HPDE6-E6E7 (cell line): ENCODE measurements at regions not wholly inside any gene's neighbourhood (a gene's known extent, or its start where the extent isn't known, plus 50 kb on each side); places are given as distances from the start of the nearest gene placed in this dataset.

Experiments used
- DNase-seq: peaks from one replicate; pipeline ENCODE4 v3.0.0; 2011; ENCODE audit warnings: missing footprints; ENCODE audit errors: extremely low spot score

- DNase-seq: no peak
These were observed 205.6 kb downstream of the TMEM182 start for GRCh38 chr2:102967451-102967850.

GRCh38 chr2:102968375-102968774, 206.5 kb downstream of the TMEM182 start:
- no peak for DNase-seq

- DNase-seq: no peak
These were observed 209.9 kb downstream of the TMEM182 start for GRCh38 chr2:102971701-102972100.

DNA sequence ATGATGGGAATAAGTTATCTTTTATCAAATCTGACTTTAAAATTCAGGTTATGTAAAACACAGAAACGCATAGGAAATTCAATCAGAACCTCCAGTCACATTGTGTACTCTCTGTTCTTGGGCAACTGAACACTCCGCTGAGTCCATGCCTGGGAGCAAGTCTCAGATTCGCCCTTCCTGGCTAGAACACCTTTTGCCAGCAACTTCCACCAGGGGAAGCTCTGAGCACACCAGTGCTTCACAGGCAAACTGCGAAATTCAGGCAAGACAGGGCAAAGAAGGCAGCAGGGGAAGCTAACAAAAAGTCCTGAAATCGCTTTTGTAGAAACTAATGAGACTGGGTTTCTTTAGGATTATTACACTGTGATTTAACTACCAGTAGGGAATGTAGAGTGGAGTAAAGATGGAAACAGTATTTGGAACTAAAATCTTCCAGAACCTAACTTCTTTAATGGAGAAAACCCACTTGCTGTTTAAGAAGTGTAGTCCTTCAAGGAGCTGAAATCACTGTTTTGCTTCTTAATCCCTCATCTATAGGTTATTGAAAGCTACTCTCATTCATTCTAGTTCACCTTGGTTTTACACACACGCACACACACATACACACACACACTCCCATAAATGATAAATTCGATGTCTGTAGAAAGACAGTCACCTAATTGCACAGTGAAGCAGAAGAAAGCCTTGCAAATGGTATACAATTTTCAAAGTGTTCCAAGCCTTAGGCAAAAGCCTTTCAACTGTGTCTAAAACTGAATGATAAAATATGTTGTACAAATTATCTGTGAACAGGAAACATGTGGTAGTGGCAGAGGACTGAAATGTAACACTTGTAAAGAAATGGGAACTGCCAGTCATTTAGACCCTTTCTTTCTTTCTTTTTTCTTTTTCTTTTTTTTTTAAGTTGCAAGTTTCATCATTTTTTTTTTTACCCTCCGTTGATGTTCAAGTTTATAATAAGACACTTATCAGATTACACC, 214.5 kb downstream of the TMEM182 start:
- DNase-seq: peak; percentile 50

DNA sequence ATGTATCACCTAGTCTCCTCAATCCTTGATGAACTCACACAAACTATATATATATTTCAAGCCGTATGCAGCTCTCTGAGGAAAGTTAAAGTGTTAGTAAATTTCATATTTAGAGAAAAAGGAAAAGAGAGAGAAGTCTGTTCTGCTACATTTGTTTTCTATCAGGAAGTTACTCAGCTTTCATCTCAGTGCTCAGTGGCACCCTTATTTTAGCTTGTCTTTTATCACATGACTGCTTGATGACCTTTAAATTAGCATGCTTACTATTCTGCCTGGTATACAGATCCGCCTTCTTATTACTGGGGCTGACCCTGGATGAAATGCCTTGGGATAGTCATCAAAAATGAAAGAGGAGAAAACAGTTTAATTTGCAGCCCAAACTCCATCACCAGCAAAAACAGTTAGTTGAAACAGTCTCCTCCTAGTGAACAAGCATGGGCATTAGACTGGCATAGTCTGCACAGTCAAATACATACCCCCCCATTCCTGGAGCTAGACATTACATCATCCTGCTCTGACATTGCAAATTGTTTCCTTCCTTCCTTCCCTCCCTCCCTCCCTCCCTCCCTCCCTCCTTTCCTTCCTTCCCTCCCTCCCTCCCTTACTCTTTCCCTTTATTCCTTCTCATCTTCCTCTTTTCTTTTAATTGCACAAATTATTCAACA, 215.7 kb downstream of the TMEM182 start:
- no peak for DNase-seq

DNA sequence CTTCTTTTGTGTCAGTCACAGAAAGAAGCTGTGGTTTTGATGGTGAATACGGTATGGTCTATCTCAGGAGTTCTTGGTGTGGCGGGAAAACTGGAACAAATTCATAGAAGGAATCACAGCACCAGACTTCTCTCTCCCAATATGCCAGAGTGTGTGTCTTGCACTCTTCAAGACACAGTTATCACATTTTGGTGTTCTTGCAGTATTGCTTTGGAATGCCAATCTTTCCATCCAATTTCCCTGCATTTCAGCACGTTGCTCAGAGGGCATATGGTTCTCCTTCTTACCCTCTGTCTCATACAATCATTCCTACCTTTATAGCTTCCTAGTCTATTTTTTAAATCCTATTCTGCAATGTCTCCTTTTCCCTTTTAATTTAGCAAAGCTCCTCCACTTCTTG, 216.3 kb downstream of the TMEM182 start:
- DNase-seq: no peak

- DNase-seq: no peak
These were observed 217.6 kb downstream of the TMEM182 start for GRCh38 chr2:102979429-102979828.

- DNase-seq: no peak
These were observed 222.0 kb downstream of the TMEM182 start for GRCh38 chr2:102983786-102984185.

DNA sequence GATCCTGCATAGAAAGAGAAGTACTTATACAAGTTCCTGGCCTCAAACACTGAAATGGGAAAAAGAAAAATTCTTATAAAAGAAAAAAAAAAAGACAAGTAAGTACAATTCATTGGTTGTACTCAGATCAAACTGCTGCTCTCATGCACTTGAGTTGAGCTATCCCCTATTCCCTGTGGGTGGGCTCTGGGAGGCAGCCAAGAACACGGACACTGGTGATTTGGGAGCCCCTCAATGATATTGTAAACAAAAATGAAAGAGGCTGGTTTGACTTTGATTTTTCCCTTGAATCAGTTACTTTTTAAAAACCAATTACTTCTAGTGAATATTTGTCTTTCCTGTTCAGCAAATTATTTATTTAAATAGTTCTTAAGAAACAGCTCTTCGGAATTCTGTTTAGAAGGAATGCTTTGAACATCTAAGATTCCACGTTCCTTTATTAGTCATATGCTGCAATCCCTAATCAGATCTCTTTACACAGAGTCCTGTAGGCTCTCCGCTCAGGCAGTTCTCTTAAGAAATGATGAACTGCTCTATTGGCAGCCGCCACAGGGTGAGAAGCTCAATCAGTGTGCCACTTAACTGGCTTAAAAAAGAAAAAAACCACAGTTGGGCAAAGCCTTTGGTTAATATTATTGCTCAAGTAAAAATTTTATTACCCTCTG, 225.1 kb downstream of the TMEM182 start:
- DNase-seq: no peak

DNA sequence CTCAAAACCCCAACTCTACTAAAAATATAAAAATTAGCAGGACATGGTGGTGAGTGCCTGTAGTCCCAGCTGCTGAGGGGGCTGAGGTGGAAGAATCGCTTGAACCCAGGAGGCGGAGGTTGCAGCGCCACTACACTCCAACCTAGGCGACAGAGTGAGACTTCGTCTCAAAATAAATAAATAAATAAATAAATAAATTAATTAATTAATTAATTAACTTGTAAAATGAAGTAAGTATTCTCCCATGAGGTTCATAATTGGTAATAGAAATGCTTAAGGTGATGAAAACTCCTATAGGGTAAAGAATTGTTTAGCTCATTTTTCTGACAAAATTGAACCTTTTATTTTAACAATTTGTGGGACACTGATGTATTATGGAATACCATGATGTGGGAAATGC, 230.8 kb downstream of the TMEM182 start:
- DNase-seq: no peak

DNA sequence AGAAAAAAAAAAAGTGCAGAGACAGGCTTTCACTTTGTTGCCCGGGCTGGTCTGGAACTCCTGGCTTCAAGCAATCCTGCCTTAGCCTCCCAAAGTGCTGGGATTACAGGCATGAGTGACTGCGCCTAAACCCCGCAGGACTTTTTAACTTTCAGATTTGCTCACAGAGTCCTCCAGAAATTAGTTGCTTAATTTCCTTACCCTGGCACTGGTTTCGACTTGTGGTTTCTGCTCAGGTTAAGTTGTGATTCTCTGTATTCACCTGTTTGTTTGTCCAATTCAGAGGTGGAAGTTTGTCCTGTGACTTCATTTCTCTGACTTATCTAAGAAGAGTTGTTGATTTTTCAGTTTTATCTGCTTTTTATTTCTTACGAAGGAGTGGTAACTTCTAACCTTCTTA, 238.1 kb downstream of the TMEM182 start:
- DNase-seq: no peak

GRCh38 chr2:103002954-103003353, 241.1 kb downstream of the TMEM182 start:
- no peak for DNase-seq

GRCh38 chr2:103003750-103004260, 242.0 kb downstream of the TMEM182 start:
- no peak for DNase-seq

DNA sequence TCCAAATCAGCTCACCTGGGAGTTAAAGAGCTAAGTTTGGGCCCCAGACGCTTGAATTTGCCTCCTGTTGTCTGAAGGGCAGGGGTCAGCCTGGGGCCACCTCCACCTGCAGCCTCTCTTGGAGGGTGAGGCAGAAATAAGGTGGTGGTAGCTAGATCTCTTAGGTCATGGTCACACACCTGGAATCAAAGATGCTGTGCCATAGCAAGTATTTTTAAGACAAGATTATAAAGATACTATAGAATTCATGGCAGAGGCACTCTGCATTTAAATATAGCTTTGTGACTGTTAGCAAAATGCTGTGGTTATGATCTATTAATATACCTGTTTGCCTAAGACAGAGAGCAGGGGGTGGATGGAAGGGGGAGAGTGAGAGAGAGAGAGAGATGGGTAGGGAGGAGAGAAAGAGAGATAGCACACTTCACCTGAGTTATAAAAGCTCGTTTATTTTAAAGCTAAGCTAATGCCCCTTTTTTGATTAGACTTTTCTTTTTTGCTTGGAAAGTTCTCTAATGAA, 242.7 kb downstream of the TMEM182 start:
- no peak for DNase-seq

DNA sequence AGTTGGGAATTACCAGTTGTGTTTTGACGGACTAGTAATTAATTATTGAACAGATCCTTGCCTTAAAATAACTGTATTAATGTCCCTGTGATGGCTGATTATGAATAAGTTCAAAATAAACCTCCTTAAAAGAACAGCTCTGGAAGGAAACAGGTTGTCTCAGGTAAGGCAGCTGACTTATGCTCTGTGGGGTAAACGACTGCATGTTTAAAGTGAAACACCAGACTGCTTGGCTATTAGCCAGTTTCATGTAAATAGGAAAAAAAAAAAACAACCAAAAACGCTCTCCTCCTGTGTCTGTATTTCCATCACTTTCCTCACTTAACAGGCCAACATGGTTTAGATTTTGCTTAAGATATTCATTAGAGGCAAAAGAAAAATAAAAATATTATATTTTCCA, 243.6 kb downstream of the TMEM182 start:
- DNase-seq: no peak

GRCh38 chr2:103007086-103007485, 245.3 kb downstream of the TMEM182 start:
- no peak for DNase-seq

DNA sequence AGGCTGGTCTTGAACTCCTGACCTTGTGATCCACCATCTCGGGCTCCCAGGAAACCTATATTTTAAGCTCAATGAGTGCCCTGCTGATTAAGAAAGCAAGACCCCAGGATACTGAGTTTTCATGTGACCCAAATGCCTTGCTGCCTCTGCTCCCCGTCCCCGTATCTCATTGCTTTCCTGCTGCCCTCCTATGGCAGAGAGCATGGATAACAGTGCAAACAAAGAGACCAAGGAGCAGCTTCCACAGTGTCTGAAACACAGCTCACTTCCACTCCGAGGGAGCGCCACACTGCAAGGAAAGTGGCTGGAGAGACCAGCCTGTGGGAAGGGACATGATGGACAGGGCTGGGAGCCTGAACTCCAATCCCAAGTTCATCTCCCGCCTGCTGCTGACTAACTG, 246.8 kb downstream of the TMEM182 start:
- DNase-seq: no peak

DNA sequence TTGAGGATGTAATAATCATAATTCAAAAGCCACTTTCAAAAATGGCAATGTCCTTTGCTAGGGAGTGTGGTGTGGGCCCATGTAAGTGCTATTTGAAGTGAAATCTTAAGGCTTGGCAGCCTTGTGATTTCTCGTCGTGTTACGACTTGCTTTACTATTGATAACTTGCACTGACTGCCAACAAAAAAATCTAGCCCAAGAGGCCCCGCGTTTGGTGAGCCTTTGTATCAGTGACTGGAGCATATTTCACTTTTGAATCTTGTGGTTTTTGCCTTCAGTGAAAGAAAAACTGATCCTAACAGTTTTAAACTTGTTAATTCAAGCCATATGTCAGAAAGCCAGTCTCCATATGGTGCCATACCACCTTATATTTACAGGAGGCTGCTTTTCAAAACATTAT, 248.0 kb downstream of the TMEM182 start:
- DNase-seq: peak; percentile 3

DNA sequence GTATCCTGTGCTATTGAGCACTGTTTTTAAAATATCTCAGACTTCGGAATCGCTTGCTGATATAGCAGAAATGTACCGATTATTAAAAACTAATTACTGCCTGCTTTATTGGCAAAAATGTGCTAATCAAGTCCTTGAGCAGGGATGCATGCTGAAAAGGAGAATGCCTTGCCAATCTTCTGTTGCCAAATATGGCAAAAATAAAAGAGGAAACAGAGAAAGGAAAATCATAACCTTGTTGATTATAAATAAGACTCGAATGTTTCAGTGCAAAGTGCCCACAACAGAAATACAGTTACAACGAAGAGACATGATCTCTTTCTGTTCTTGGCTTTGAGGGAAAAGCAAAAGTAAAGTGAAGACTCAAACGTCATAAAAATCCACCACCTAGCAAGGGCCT, 248.5 kb downstream of the TMEM182 start:
- DNase-seq: no peak

GRCh38 chr2:103010751-103011150, 248.9 kb downstream of the TMEM182 start:
- DNase-seq: no peak

DNA sequence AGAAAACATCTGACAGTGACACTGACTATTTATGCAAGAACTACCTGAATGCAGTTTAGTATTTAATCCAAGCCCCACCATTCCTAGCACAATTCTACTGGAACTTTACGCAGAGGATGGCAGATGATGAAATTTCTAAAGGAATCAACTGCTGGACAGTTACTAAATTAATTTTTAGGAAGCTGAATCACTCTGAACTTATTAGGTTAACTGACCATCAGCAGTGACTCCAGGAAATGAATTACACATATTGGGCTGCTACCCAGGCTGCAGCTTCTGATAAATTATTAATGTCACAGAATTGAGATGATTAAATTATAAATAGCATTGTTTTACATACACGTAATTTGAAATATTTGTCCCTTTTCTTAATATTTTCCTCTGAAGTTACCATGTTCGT, 250.8 kb downstream of the TMEM182 start:
- DNase-seq: no peak

GRCh38 chr2:103025056-103025455, 263.2 kb downstream of the TMEM182 start:
- DNase-seq: no peak
